C4-2B (cell line): ENCODE measurements at regions not wholly inside any gene's neighbourhood (a gene's known extent, or its start where the extent isn't known, plus 50 kb on each side); places are given as distances from the start of the nearest gene placed in this dataset.

Experiments
- H3K27ac ChIP-seq: fragments of 450-650 bp; 2 replicates; pipeline ENCODE4 v1.5.1; 2017
- CTCF ChIP-seq: fragments of 450-650 bp; conservative IDR thresholded peaks from 2 replicates; pipeline ENCODE4 v1.5.1; 2017; ENCODE audit warnings: mild to moderate bottlenecking
- ZFX ChIP-seq: fragments of 450-650 bp; IDR thresholded peaks from 2 replicates; pipeline ENCODE4 v1.6.1; 2017

- H3K27ac ChIP-seq: no peak overlapping the region
- TF ChIP-seq ZFX: no peak
- no peak for TF ChIP-seq CTCF
Observed at GRCh38 chrX:110432906-110433215, 74.2 kb downstream of the RTL9 start.

GRCh38 chrX:110435196-110435595 is 76.5 kb downstream of the RTL9 start:
- no peak for TF ChIP-seq CTCF
- TF ChIP-seq ZFX: no peak
- no peak overlapping the region for H3K27ac ChIP-seq

GRCh38 chrX:110436523-110436922 is 77.9 kb downstream of the RTL9 start:
- TF ChIP-seq CTCF: no peak
- no peak for TF ChIP-seq ZFX
- H3K27ac ChIP-seq: no peak overlapping the region

DNA sequence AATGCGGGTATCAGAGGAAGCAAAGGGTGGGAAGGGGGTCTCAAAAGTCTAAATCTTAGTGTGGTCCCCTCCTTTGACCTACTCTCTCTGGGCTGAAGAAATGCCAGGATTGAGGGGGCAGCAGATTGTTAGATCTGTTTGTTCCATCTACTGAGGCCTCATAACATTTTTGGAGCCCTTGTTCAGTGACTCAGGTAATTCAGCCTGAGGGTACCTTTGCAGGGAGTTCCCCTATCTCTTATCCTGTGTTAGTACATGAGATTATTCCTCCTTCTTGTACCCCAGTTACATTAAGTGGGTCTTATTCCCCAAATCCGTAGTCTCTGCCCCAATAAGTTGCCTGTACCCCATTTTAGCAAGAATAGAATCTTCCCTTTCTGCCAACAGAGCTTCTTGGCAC is 79.0 kb downstream of the RTL9 start:
- no peak overlapping the region for H3K27ac ChIP-seq
- no peak for TF ChIP-seq CTCF
- no peak for TF ChIP-seq ZFX

DNA sequence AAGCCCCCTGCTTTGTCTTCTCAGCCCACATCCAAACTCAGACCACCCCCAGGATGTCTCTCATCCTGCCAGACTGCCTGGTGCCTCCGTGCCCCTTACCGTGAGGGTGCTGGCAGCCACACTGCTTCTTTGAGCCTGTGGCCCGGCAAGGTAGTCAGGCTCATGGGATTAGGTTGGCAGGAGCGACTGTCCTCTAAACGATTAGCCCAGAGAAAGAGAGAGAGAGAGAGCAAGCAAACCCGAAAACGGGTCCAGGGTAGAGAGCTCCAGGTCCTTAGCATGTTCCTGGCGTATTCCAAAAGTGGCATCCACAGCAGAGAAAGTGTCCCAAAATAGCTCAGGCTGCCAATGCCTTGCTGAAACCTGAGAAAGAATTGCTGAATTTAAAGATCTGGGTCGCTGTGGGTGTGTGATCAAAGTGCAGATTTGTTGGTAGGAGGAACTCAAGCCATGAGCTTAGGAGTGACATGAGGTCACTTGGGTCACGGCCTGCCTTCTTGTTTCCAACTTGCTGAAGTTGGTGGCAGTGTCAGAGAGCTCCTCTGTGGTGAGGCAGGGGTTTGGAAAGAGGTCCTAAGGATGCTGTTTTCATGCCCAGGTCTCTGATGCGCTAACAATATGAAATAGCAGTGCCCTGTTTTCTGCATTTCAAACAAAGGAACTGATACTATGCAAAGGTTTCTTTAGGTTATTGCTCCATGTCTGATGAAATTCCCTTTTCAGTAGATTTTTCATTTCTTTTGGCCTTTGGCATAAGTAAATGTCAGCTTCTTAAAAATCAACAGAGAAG is 81.6 kb downstream of the RTL9 start:
- H3K27ac ChIP-seq: no peak overlapping the region
- TF ChIP-seq ZFX: no peak
- no peak for TF ChIP-seq CTCF

- no peak overlapping the region for H3K27ac ChIP-seq
- TF ChIP-seq CTCF: peak; percentile 43
- no peak for TF ChIP-seq ZFX
Observed at GRCh38 chrX:110442635-110443034, 84.0 kb downstream of the RTL9 start.

GRCh38 chrX:110444996-110445395 is 86.3 kb downstream of the RTL9 start:
- TF ChIP-seq ZFX: no peak
- no peak for TF ChIP-seq CTCF

More at GRCh38 chrX:110444996-110445395, 86.3 kb downstream of the RTL9 start:
- H3K27ac ChIP-seq: no peak overlapping the region
